ENCODE measurements at regions not wholly inside any gene's neighbourhood (a gene's known extent, or its start where the extent isn't known, plus 50 kb on each side); places are given as distances from the start of the nearest gene placed in this dataset.

- DNase-seq (ENCODE audit: low spot score) = no peak
Measured at GRCh38 chr1:55420026-55420425, 204.9 kb upstream of the USP24 start.

GRCh38 chr1:55418208-55419000, 203.2 kb upstream of the USP24 start:
- no peak for DNase-seq (ENCODE audit: low spot score)

GRCh38 chr1:55416164-55416842, 201.1 kb upstream of the USP24 start:
- DNase-seq (ENCODE audit: low spot score) = no peak

GRCh38 chr1:55413286-55413685, 198.1 kb upstream of the USP24 start:
- no peak for DNase-seq (ENCODE audit: low spot score)

- DNase-seq (ENCODE audit: low spot score) = no peak
Measured at GRCh38 chr1:55412060-55412459, 196.9 kb upstream of the USP24 start.

- no peak for DNase-seq (ENCODE audit: low spot score)
Measured at GRCh38 chr1:55402671-55403464, 187.7 kb upstream of the USP24 start.

GRCh38 chr1:55402142-55402541, 187.0 kb upstream of the USP24 start:
- DNase-seq (ENCODE audit: low spot score) = no peak

GRCh38 chr1:55400508-55400907, 185.3 kb upstream of the USP24 start:
- DNase-seq (ENCODE audit: low spot score) = no peak

GRCh38 chr1:55399346-55399745, 184.2 kb upstream of the USP24 start:
- DNase-seq (ENCODE audit: low spot score) = no peak

- DNase-seq (ENCODE audit: low spot score) = no peak
Measured at GRCh38 chr1:55396381-55396891, 181.3 kb upstream of the USP24 start.

- DNase-seq (ENCODE audit: low spot score) = no peak
Measured at GRCh38 chr1:55388960-55389359, 173.8 kb upstream of the USP24 start.

- DNase-seq (ENCODE audit: low spot score) = no peak
Measured at GRCh38 chr1:55387145-55387544, 172.0 kb upstream of the USP24 start.

- no peak for DNase-seq (ENCODE audit: low spot score)
Measured at GRCh38 chr1:55386456-55386855, 171.3 kb upstream of the USP24 start.

- no peak for DNase-seq (ENCODE audit: low spot score)
Measured at GRCh38 chr1:55385402-55386018, 170.3 kb upstream of the USP24 start.

- no peak for DNase-seq (ENCODE audit: low spot score)
Measured at GRCh38 chr1:55384637-55385036, 169.5 kb upstream of the USP24 start.

GRCh38 chr1:55382806-55383305, 167.7 kb upstream of the USP24 start:
- no peak for DNase-seq (ENCODE audit: low spot score)

- no peak for DNase-seq (ENCODE audit: low spot score)
Measured at GRCh38 chr1:55381983-55382382, 166.8 kb upstream of the USP24 start.

GRCh38 chr1:55381491-55381890, 166.3 kb upstream of the USP24 start:
- DNase-seq (ENCODE audit: low spot score) = no peak

GRCh38 chr1:55380355-55380970, 165.3 kb upstream of the USP24 start:
- DNase-seq (ENCODE audit: low spot score) = no peak

- no peak for DNase-seq (ENCODE audit: low spot score)
Measured at GRCh38 chr1:55378582-55378981, 163.4 kb upstream of the USP24 start.

GRCh38 chr1:55376897-55377296, 161.7 kb upstream of the USP24 start:
- DNase-seq (ENCODE audit: low spot score) = no peak

Measured in Ammon's horn (tissue), 1 donor.